ENCODE measurements at regions not wholly inside any gene's neighbourhood (a gene's known extent, or its start where the extent isn't known, plus 50 kb on each side); places are given as distances from the start of the nearest gene placed in this dataset.
"Not testable (repeated sequence)": the region's sequence is repeated elsewhere in the genome, so short reads cannot be mapped to it uniquely, and the experiment has no call there.

GRCh38 chr17:14545156-14545906 is 244.4 kb downstream of the HS3ST3B1 start:
- no peaks in the 10 kb centered on the region for H3K9me3 ChIP-seq (ENCODE audit: severe bottlenecking)

GRCh38 chr17:14541714-14542113 is 240.8 kb downstream of the HS3ST3B1 start:
- Histone ChIP-seq H3K9me3 (ENCODE audit: severe bottlenecking) (no peaks in the 10 kb centered on the region), H3K36me3 (no peaks in the 10 kb centered on the region), H3K27me3 (ENCODE audit: insufficient read depth, low read depth, severe bottlenecking) (no peaks in the 10 kb centered on the region), H3K4me3 (ENCODE audit: low read depth, low read length) (no peak overlapping the region), H3K27ac (no peak overlapping the region)
- no peak for DNase-seq
- TF ChIP-seq CTCF (IDR thresholded peaks at IDR 0.05; ENCODE audit: low read depth, low read length) = no peak

More at GRCh38 chr17:14545156-14545906, 244.4 kb downstream of the HS3ST3B1 start:
- no peak for DNase-seq
- Histone ChIP-seq H3K4me3 (ENCODE audit: low read depth, low read length) (no peak overlapping the region), H3K36me3 (no peaks in the 10 kb centered on the region), H3K27ac (no peak overlapping the region), H3K27me3 (ENCODE audit: insufficient read depth, low read depth, severe bottlenecking) (no peaks in the 10 kb centered on the region)
- TF ChIP-seq CTCF (IDR thresholded peaks at IDR 0.05; ENCODE audit: low read depth, low read length) = no peak

- H3K27ac ChIP-seq = no peak overlapping the region
- H3K9me3 ChIP-seq (ENCODE audit: severe bottlenecking) = no peaks in the 10 kb centered on the region
- no peaks in the 10 kb centered on the region for H3K36me3 ChIP-seq
- H3K27me3 ChIP-seq (ENCODE audit: insufficient read depth, low read depth, severe bottlenecking) = no peaks in the 10 kb centered on the region
- H3K4me3 ChIP-seq (ENCODE audit: low read depth, low read length) = no peak overlapping the region
- DNase-seq = no peak
- TF ChIP-seq CTCF (IDR thresholded peaks at IDR 0.05; ENCODE audit: low read depth, low read length) = no peak
Observed at GRCh38 chr17:14539801-14540200, 238.9 kb downstream of the HS3ST3B1 start.

GRCh38 chr17:14532242-14532641 is 231.4 kb downstream of the HS3ST3B1 start:
- H3K27ac ChIP-seq; H3K4me3 ChIP-seq (ENCODE audit: low read depth, low read length); H3K27me3 ChIP-seq (ENCODE audit: insufficient read depth, low read depth, severe bottlenecking); H3K36me3 ChIP-seq; H3K9me3 ChIP-seq (ENCODE audit: severe bottlenecking); DNase-seq: not testable (repeated sequence)

- no peak for DNase-seq
- TF ChIP-seq CTCF (IDR thresholded peaks at IDR 0.05; ENCODE audit: low read depth, low read length) = no peak
- Histone ChIP-seq H3K27ac (no peak overlapping the region), H3K36me3 (no peaks in the 10 kb centered on the region), H3K9me3 (ENCODE audit: severe bottlenecking) (peaks cover 3% of the 10 kb centered on the region), H3K4me3 (ENCODE audit: low read depth, low read length) (no peak overlapping the region), H3K27me3 (ENCODE audit: insufficient read depth, low read depth, severe bottlenecking) (no peaks in the 10 kb centered on the region)
Observed at GRCh38 chr17:14525551-14526455, 224.9 kb downstream of the HS3ST3B1 start.

- no peaks in the 10 kb centered on the region for H3K27me3 ChIP-seq (ENCODE audit: insufficient read depth, low read depth, severe bottlenecking)
- no peaks in the 10 kb centered on the region for H3K9me3 ChIP-seq (ENCODE audit: severe bottlenecking)
- H3K27ac ChIP-seq = no peak overlapping the region
- no peak for DNase-seq
- no peaks in the 10 kb centered on the region for H3K36me3 ChIP-seq
- no peak overlapping the region for H3K4me3 ChIP-seq (ENCODE audit: low read depth, low read length)
- TF ChIP-seq CTCF (IDR thresholded peaks at IDR 0.05; ENCODE audit: low read depth, low read length) = no peak
Observed at GRCh38 chr17:14522795-14523387, 222.0 kb downstream of the HS3ST3B1 start.

GRCh38 chr17:14518919-14519318 is 218.0 kb downstream of the HS3ST3B1 start:
- not testable (repeated sequence) for H3K4me3 ChIP-seq (ENCODE audit: low read depth, low read length); H3K9me3 ChIP-seq (ENCODE audit: severe bottlenecking); DNase-seq; H3K27ac ChIP-seq; H3K27me3 ChIP-seq (ENCODE audit: insufficient read depth, low read depth, severe bottlenecking); H3K36me3 ChIP-seq

Measured in WERI-Rb-1 (cell line).